Activated CD4-positive, alpha-beta T cell treated with anti-CD3 and anti-CD28 coated beads, Interleukin-2, amount 50 U/mL, for 16 hours (primary cell): ENCODE measurements at regions not wholly inside any gene's neighbourhood (a gene's known extent, or its start where the extent isn't known, plus 50 kb on each side); places are given as distances from the start of the nearest gene placed in this dataset.
"Not testable (repeated sequence)": the region's sequence is repeated elsewhere in the genome, so short reads cannot be mapped to it uniquely, and the experiment has no call there.

Source experiments
- DNase-seq: peaks from one replicate; pipeline ENCODE4 v3.0.0-alpha.2; 2020

DNA sequence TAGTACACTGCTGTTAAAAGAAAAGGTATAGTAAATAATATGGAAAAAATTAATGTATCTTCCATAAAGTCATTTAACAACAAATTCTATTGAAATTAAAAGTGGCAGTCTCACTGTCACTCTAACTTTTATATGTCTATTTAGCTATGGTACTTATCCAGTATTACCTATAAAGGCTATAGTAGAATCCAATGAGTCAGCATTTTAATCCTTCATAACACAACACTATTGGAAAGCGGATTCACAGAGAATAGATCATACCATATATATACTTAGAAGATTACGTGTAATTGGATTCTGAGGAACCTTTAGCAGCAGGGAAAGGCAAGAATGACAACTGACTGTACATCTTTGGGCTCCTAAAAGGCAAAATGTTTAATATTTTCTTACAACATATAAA, 1942.6 kb downstream of the PCDH7 start:
- DNase-seq: no peak

DNA sequence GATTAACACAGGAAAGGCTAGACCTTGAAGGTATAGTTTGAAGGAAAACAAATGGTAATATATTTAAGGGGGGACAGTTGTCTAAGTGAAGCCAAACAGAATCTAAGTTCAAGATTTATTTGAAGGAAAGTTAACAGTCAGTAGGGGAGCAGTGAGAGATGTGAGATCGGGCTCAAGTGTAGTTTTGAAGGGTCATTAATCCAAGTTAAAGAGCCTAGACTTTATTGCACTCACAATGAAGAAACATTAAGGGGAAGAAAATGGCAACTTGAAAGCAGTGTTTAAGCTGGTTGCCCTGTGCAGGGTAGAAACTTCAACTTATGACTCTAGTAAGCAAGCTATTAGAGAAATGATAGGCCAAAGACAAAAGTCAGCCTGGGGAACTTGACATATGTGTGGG, 1952.2 kb downstream of the PCDH7 start:
- DNase-seq: no peak

DNA sequence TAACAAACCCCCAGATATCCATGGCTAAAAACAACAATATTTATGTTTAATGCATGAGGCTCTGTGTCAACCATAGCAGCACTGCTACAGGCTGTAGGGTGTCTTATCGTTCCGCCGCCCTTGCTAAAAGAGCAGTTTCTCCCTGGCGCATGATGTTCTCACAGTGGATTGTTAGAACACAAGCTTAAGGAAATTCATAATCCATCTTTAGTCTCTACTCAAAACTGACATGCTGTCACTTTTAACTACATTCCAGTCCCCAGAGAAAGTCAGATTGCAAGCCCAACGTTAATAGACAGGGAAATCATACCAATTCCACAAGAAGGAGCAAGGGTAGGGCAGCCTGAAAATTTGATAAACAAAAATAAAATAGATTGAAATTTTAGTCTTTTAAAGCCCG, 1960.8 kb downstream of the PCDH7 start:
- DNase-seq: no peak

DNA sequence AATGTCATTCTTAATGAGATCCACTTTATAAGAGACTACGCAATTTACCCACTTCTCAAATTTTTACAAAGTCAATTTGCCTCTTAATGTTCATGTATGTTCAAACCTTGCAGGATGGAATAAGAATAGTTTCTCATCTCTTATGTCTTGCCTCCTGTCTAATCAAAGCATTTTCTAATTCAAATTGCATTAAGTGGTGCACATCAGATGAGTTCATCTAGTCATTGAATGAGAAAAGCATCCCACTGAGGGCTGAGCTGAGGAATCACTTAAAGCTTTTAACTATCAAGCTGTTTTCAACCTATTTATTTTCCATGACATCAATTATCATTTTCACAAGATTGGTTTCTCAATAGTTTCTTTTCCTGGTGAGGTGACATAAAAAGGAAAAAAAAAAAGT, 1964.0 kb downstream of the PCDH7 start:
- no peak for DNase-seq

DNA sequence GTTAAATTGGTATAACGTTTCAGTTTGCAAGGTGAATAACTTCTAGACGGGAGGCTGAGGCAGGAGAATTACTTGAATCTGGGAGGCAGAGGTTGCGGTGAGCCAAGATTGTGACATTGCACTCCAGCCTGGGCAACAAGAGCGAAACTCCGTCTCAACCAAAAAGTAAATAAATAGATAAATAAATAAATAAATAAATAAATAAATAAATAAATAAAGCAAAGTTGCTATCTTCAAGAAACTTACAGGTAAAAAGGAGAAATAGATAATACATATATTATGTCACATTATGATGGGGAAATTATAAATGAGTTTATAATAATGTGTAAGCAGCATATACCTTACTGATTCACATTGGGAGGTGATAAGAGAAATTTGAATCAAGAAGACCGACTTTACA, 1966.0 kb downstream of the PCDH7 start:
- DNase-seq: no peak

DNA sequence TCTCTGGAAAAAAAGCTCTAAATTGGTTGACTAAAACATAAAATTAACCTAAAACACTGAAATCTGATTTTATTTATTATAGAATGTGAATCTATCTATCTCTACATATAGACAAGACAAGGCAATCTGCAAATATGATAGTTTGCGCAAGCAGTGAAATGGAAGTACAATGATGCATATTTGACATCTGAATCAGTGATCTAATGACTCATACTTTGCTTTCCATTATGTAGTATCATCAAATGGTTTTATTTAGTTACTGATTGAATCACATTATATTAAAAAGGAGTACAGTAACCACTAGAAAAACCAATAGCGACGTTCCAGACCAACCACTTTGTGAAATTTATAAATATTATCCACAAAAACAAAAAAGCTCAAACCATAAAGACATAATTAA, 1969.3 kb downstream of the PCDH7 start:
- DNase-seq: no peak

DNA sequence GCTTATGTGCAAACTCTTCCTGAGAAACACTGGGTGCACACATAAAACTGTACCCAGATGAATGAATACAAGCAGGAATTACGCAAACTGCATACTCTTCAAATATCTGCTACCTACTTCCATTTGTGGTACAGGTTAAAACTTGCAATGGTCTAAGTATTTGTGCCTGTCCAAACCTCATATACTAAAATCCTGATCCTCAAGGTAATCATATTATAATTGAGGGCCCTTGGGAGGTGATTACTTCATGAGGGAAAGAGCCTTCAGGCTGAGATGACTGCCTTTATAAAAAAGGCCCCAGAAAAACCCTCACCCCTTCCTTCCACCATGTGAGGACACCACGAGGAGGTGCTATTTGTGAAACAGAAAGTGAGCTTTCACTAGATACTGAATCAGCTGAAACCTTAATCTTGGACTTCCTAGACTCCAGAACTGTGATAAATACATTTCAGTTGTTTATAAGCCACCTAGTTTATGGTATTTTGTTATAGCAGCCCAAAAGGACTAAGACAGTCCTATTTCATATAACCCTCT, 1977.2 kb downstream of the PCDH7 start:
- no peak for DNase-seq

DNA sequence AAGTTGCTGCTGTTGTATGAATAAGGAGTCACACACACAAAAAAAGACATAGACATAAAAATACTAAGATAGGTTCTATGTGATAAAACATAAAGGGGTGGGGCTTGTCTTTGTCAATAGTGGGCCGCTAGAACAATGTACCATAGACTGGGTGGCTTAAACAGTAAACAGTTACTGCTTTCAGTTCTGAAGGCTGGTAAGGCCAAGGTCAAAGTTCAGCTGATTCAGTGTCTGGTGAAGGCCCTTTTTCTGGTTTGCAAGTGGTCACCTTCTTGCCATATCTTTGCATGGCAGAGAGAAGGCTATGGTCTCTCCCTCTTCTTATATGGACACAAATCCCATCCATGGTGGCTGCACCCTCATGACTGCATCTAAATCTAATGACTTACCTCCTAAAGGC, 1980.7 kb downstream of the PCDH7 start:
- no peak for DNase-seq

DNA sequence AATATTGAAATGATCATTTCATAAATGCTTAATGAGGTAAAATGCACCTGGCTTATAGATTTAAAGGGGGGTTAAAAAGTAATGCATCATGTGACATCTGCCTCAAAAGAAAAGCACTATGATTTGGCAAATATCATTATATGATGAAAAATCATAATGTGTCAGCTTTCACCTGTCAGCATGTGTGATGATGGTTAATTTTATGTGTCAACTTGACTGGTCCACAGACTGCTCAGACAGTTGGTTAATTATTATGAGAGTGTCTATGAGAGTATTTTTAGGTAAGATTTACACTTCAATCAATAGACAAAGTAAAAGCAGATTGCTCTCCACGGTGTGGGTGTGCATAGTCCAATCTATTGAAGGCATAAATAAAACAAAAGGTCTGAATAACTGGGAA, 1986.7 kb downstream of the PCDH7 start:
- no peak for DNase-seq

DNA sequence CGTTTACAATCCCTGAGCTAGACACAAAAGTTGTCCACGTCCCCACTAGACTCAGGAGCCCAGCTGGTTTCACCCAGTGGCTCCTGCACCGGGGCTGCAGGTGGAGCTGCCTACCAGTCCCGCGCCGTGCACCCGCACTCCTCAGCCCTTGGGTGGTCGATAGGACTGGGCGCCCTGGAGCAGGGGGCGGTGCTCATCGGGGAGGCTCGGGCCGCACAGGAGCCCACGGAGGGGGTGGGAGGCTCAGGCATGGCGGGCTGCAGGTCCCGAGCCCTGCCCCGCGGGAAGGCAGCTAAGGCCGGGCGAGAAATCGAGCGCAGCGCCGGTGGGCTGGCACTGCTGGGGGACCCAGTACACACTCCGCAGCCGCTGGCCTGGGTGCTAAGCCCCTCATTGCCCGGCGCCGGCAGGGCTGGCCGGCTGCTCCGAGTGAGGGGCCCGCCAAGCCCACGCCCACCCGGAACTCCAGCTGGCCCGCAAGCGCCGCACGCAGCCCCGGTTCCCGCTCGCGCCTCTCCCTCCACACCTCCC, 1996.0 kb downstream of the PCDH7 start:
- DNase-seq: not testable (repeated sequence)

DNA sequence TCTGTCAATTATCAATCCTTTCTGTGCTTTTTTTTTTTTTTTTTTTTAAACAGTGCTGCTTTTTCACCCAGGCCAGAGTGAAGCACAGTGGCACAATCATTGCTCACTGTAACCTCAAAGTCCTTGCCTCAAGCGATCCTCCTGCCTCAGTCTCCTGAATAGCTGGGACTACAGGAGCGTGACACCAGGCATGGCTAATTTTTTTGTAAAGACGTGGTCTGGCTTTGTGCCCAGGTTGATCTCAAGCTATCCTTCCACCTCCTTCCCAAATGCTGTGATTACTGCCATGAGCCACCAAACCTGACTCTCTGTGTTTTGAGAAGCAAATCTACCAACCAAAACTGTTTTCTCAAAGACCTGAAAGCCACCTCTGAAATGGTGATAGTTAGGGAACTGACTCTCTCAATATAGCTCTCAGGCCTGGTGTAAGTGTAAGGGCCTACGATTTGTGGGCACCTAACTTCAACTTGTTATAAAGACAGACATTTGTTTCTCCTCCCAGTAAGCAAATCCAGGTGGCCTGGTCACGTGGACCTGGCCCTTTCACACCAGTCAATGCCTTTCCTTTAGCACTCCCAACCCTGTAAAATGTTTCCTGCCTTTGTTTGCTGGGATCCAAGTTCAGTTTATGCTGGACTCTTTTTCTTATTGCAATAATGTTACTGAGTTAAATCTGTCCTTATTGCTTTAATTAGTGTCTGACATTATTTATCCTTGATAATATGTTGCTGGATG, 2015.9 kb downstream of the PCDH7 start:
- DNase-seq: no peak

DNA sequence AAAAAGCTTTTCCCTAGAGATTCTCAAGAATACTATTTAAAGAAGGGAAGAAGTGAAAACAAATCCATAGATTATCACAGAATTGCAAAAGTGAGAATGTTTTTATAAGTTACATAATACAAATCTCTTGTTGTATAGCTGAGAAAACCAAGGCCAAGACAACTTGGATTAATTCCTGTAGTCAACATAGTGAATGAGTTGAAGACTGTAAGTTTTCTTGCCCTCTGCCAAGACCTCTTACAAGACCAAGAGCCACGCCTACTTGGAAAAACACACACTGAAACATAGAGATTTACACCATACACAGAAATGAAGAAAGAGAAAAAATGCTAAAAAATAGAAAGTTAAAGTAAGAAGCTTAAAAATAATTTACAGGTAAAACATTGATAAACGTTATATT, 2024.0 kb downstream of the PCDH7 start:
- DNase-seq: no peak

DNA sequence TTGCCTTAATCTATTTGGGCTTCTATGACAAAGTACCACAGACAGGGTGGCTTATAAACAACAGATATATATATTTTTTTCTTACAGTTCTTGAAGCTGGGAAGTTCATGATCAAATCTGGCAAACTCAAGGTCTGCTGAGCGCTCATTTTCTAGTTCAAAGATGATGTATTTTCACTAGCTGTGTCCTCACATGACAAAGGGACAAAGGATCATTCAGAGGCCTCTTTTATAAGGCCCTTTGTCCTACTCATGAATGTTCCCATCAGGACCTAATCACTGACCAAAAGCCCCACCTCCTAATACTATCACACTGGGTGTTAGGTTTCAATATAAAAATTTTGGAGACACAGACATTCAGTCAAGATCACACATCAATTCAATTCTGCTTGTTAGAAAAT, 2025.2 kb downstream of the PCDH7 start:
- DNase-seq: no peak

DNA sequence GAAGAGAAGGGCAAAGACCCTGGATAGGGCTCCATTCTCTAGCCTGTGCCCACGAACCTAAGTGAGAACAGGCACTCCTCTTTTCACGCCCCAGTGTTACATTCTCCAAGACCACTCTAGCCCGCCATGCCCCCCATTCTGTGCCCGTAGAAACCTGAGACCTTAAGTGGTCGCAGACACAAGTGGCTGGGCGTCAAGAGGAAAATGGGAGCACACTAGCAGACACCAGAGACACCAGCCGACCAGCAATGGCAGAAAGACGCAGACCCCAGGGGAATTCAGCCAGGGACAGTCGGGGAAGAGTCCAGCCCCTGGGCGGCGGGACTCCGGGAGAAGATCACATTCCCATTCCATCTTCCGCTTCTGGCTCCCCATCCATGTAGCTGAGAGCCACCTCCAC, 2027.9 kb downstream of the PCDH7 start:
- DNase-seq: no peak

DNA sequence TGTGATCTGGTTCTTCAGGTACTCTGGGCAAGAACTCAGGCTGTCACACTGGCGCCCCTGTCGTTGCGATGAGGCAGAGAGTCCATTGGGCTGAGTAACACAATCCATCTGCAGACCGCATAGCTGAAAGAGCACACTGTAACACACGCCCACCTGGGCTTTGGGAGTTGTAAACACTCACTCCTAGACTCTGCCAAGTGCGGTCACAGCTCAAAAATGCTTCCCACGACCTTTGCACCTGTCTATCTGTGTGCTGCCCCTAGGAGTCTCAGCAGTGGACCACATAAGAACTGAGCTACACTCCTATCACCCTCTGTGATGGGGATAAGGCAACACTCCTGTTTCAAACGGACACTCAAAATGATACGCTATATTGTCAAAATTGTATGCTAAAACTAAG, 2028.3 kb downstream of the PCDH7 start:
- no peak for DNase-seq

DNA sequence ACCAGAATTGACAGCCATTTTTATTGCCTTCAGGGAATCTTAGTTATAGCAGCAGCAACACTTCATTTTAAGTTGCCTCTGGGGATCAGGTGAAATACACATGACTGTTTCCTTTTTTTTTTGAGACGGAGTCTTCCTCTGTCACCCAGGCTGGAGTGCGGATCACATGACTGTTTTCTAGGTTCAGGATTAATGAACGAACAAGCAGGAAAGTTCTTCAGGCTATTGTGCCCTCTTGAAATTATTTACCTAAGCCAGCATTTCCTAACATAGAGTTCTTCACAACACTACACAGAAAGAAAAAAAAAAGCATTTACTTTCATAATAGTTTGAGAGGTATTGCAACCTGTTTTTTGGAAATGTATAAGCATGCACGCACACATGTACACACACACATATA, 2032.8 kb downstream of the PCDH7 start:
- no peak for DNase-seq

DNA sequence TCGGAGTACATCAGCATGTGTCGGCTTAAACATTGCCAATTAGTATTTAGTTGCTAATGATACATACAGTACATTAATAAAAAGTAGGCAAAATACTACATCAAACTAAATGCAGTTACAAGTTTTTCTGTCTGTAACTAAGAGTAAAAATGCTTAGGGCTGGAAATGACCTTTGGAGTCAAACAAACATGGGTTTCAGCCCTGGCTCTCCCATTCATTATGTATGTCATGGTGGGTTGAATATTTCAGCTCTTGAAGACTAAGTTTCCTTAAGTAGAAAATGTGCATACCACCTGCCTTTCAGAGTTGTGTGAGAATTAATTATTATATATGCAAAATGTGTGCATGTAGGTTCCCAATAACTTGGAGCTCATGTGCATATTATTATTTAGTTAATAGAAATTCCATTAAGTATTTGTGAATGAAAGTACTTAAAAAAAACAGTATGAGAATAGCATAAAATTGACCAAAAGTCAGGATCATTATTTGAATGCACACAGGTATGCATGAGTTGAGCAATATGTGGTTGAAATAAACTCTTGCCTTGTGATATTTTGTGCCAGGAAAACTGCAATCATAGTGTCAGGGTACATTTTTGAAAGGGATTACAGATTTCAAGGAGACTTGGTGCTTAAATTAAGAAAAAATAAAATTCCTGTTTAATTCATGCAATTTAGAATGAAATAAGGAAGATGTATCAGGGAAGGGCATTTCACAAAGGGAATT, 2048.7 kb downstream of the PCDH7 start:
- DNase-seq: no peak

DNA sequence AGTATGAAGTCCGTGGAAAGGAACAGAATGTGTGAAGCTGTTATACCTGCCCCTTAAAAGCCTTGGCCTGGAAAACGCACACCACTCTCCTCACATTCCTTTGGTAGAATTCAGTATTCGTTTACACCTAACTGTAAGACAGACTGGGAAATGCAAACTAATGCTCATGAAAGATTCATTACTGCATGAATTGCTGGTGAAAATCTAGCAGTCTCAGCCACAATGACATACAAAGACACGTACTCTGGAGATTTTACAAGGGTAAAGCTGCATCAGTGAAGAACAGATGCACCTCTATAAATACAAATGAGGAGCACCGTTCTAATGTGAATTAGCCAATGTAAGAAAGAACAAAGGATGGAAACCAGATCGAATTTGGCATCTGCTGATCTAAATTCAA, 2051.3 kb downstream of the PCDH7 start:
- DNase-seq: no peak

DNA sequence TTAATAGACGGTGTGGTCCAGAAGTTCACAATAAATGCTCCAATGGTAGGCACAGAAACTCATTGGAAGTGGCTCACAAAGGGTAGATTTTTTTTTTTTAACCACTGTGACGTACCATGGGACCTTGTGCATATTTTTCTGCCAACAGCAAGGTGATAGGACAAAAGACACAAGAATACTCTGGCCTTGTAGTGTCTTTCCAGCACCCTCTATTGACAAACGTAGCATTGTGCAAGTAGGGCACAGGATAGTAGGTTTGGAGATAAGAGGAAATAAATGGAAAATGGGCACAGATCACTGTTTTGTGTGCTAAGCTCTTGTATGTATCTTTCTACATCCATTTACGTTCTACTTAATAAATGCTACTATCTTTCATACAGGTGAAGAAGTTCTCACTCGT, 2054.9 kb downstream of the PCDH7 start:
- no peak for DNase-seq

DNA sequence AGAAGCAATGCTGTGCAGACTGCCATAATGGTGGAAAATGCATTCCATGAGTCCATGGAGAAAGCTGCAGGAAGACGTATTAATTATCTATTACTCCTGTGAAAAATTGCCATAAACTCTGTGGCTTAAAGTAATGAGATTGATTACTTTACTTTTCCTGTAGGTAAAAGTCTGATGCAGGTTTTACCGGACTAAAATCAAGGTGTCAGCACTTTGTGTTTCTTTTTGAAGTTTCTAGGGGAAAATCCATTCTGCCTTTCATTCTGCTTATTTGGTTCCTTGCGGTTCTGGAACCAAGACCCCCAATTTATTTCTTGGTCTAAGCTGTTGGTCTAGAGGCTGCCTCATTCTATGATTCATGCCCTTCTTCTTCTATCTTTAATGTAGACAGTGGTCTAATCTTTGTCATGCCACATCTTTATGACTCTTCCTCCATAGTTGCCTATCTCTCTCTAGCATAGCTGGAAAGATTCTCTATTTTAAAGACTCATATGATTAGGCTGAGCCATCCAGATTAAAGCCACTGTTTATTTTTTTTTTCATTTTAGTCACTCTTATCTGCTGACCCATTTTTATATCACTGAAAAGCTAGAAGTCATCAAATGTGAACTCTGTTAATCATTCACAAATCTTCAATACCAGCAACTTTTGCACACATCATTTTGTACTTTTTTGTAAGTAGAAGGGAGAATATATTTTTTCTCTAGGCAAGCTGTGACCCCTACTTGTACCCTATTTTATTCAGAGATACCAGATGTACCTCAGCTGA, 2056.4 kb downstream of the PCDH7 start:
- DNase-seq: no peak

DNA sequence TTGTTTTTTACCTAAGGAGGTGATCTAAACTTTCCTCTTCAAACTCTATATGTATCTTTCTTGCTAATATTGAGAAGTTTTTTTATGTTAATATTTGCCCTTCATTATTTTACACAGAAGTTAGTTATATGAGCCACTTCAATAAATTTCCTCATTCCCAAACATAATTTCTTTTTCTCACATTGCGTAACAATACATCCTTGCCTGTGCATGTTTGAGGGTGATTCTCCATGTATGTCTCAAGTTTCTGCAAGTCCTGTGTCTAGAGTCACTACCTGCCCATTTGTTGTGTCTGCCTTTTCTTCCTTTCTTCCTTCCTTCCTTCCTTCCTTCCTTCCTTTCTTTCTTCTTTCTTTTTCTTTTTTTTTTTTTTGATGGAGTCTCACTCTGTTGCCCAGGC, 2057.9 kb downstream of the PCDH7 start:
- no peak for DNase-seq

DNA sequence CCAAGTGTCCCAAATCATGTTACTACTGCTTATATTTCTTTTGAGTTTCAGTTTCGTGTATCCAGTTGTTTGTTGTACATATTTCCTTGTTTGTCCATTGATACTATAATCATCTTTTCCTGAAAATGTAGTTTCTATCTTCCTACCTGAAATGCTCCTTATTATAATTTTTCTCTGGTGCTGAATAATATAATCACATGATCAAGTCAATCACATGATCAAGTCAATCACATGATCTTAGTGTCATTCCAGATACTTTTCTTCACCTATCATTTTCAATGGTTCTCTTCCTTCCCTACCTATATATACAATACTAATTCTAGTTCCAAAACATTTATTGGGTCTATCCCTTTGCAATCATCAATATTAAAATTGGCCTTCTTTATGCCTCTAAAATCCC, 2058.8 kb downstream of the PCDH7 start:
- no peak for DNase-seq

DNA sequence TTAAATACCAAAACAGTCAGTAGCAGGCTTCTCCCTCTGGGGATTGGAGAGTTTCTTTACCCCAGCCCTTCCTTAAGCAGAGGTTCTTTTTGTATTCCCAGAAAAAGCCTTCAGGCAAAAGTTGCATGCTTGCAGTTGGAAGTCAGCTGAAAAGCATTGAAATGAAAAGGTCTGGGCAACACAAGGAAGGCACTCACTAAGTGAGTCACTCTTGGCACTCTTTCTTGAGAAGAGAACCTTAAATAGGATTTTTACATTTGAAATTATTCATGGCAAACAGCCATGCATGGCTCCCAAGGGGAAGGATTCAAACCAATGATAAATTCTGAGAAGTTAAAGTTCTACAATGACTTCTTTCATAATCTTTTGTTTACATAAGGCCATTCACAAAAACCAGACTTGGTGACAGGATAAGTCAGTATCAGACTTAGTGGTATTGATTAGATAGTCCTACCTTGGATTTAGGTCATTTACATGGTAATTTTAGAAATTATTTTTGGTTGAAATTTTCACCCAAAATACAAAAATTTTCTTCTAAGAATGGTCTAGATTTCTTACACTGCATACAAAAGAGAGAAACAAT, 2068.9 kb downstream of the PCDH7 start:
- no peak for DNase-seq
